NB4 (cell line): ENCODE measurements at regions not wholly inside any gene's neighbourhood (a gene's known extent, or its start where the extent isn't known, plus 50 kb on each side); places are given as distances from the start of the nearest gene placed in this dataset.

Experiments used
- POLR2A ChIP-seq: IDR thresholded peaks from 2 replicates; pipeline ENCODE4 v1.6.1; 2011; ENCODE audit warnings: mild to moderate bottlenecking; ENCODE audit not compliant: insufficient read length; ENCODE audit errors: extremely low read depth
- TF ChIP-seq, protein P1 (sequence below): IDR thresholded peaks from one replicate; pipeline ENCODE4 v1.5.1; 2012; ENCODE audit warnings: low read depth, low read length

DNA sequence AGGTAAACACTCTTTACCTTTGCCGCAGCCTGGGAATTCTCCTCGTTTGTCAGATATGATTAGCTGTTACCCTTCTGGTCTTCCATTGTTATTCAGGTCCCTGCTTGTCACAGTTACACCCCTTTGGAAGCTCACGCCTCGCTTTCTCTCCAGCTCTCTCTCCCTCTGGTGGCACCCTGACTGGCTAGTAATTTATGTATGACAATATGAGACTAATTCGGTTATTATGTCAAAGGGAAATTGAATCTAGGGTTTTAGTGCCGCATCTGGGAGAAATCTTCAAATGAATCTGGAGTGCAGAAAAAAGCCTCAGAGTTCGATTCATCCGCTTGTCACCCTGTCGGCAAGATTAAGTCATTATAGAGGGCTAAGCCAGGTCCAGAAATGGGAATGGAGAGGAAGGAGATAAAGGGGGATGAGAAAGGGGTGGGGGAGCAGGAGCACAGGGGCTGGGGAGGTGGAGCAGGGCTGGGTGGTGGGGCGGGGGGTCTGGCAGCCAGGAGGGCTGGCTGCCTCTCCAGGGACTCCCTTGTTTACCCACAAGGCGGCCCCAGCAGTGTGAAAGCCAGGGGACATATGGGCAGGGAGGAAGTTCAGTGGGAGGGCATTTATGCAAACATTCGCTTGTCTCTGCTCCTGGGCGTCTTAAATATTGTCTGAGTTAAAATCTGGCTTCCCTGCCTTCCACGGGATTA lies 179.0 kb upstream of the NECTIN1 start:
- TF ChIP-seq, protein P1, sequence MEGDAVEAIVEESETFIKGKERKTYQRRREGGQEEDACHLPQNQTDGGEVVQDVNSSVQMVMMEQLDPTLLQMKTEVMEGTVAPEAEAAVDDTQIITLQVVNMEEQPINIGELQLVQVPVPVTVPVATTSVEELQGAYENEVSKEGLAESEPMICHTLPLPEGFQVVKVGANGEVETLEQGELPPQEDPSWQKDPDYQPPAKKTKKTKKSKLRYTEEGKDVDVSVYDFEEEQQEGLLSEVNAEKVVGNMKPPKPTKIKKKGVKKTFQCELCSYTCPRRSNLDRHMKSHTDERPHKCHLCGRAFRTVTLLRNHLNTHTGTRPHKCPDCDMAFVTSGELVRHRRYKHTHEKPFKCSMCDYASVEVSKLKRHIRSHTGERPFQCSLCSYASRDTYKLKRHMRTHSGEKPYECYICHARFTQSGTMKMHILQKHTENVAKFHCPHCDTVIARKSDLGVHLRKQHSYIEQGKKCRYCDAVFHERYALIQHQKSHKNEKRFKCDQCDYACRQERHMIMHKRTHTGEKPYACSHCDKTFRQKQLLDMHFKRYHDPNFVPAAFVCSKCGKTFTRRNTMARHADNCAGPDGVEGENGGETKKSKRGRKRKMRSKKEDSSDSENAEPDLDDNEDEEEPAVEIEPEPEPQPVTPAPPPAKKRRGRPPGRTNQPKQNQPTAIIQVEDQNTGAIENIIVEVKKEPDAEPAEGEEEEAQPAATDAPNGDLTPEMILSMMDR: no peak
- TF ChIP-seq POLR2A: no peak
